GM19351 (cell line): ENCODE measurements at regions not wholly inside any gene's neighbourhood (a gene's known extent, or its start where the extent isn't known, plus 50 kb on each side); places are given as distances from the start of the nearest gene placed in this dataset.

Experiments used
- ATAC-seq: cut with Tn5 transposase; IDR thresholded peaks from one replicate; pipeline ENCODE4 v1.9.1; 2021; ENCODE audit warnings: mild to moderate bottlenecking, moderate library complexity; ENCODE audit not compliant: unreplicated experiment

GRCh38 chr4:19727141-19727540 is 524.6 kb upstream of the SLIT2 start:
- ATAC-seq, result no peak

- no peak for ATAC-seq
Observed at GRCh38 chr4:19725130-19725529, 526.6 kb upstream of the SLIT2 start.

GRCh38 chr4:19722404-19722803 is 529.3 kb upstream of the SLIT2 start:
- no peak for ATAC-seq

- no peak for ATAC-seq
Observed at GRCh38 chr4:19721587-19721986, 530.1 kb upstream of the SLIT2 start.

- ATAC-seq, result no peak
Observed at GRCh38 chr4:19720610-19721009, 531.1 kb upstream of the SLIT2 start.

GRCh38 chr4:19720190-19720589 is 531.5 kb upstream of the SLIT2 start:
- ATAC-seq, result no peak

- ATAC-seq, result no peak
Observed at GRCh38 chr4:19711871-19712270, 539.8 kb upstream of the SLIT2 start.

GRCh38 chr4:19707876-19708275 is 543.8 kb upstream of the SLIT2 start:
- no peak for ATAC-seq

- no peak for ATAC-seq
Observed at GRCh38 chr4:19703391-19703790, 548.3 kb upstream of the SLIT2 start.

- ATAC-seq, result no peak
Observed at GRCh38 chr4:19700992-19701391, 550.7 kb upstream of the SLIT2 start.

GRCh38 chr4:19698961-19699360 is 552.7 kb upstream of the SLIT2 start:
- ATAC-seq, result no peak

- no peak for ATAC-seq
Observed at GRCh38 chr4:19694812-19695211, 556.9 kb upstream of the SLIT2 start.

GRCh38 chr4:19693936-19694570 is 557.7 kb upstream of the SLIT2 start:
- ATAC-seq, result no peak

- ATAC-seq, result no peak
Observed at GRCh38 chr4:19689511-19689910, 562.2 kb upstream of the SLIT2 start.

- no peak for ATAC-seq
Observed at GRCh38 chr4:19686456-19686855, 565.2 kb upstream of the SLIT2 start.

- ATAC-seq, result no peak
Observed at GRCh38 chr4:19684084-19684483, 567.6 kb upstream of the SLIT2 start.

GRCh38 chr4:19683426-19683825 is 568.3 kb upstream of the SLIT2 start:
- ATAC-seq, result no peak

- no peak for ATAC-seq
Observed at GRCh38 chr4:19677211-19677610, 574.5 kb upstream of the SLIT2 start.

GRCh38 chr4:19675172-19675811 is 576.4 kb upstream of the SLIT2 start:
- ATAC-seq, result no peak

GRCh38 chr4:19659101-19659500 is 592.6 kb upstream of the SLIT2 start:
- no peak for ATAC-seq

- ATAC-seq, result no peak
Observed at GRCh38 chr4:19657856-19658255, 593.8 kb upstream of the SLIT2 start.

- ATAC-seq, result no peak
Observed at GRCh38 chr4:19655666-19656065, 596.0 kb upstream of the SLIT2 start.
